Left kidney (tissue), 1 donor: ENCODE measurements at regions not wholly inside any gene's neighbourhood (a gene's known extent, or its start where the extent isn't known, plus 50 kb on each side); places are given as distances from the start of the nearest gene placed in this dataset.

ENCODE experiments used
- DNase-seq: peaks from one replicate; pipeline ENCODE4 v3.0.0-alpha.2; 2013

- DNase-seq: no peak
Measured at GRCh38 chr17:72258711-72259110, 137.9 kb downstream of the SOX9 start.

GRCh38 chr17:72259922-72260321 is 139.1 kb downstream of the SOX9 start:
- no peak for DNase-seq

- DNase-seq: no peak
Measured at GRCh38 chr17:72262766-72263165, 141.9 kb downstream of the SOX9 start.

GRCh38 chr17:72264682-72265405 is 144.0 kb downstream of the SOX9 start:
- DNase-seq: no peak

- peak; percentile 17 for DNase-seq
Measured at GRCh38 chr17:72266112-72266775, 145.4 kb downstream of the SOX9 start.

GRCh38 chr17:72267601-72268000 is 146.8 kb downstream of the SOX9 start:
- DNase-seq: no peak

- no peak for DNase-seq
Measured at GRCh38 chr17:72268431-72268830, 147.6 kb downstream of the SOX9 start.

- DNase-seq: no peak
Measured at GRCh38 chr17:72270273-72270924, 149.6 kb downstream of the SOX9 start.

- DNase-seq: no peak
Measured at GRCh38 chr17:72271603-72272002, 150.8 kb downstream of the SOX9 start.

- DNase-seq: no peak
Measured at GRCh38 chr17:72273289-72274056, 152.7 kb downstream of the SOX9 start.

- DNase-seq: no peak
Measured at GRCh38 chr17:72274614-72275013, 153.8 kb downstream of the SOX9 start.

GRCh38 chr17:72280881-72281280 is 160.1 kb downstream of the SOX9 start:
- DNase-seq: no peak

GRCh38 chr17:72282439-72283029 is 161.7 kb downstream of the SOX9 start:
- no peak for DNase-seq

GRCh38 chr17:72284806-72285205 is 164.0 kb downstream of the SOX9 start:
- DNase-seq: no peak

GRCh38 chr17:72287586-72287985 is 166.8 kb downstream of the SOX9 start:
- no peak for DNase-seq

- DNase-seq: no peak
Measured at GRCh38 chr17:72294487-72294893, 173.7 kb downstream of the SOX9 start.

- DNase-seq: no peak
Measured at GRCh38 chr17:72295916-72296315, 175.1 kb downstream of the SOX9 start.

GRCh38 chr17:72296456-72296855 is 175.6 kb downstream of the SOX9 start:
- no peak for DNase-seq

GRCh38 chr17:72297326-72298115 is 176.7 kb downstream of the SOX9 start:
- no peak for DNase-seq

GRCh38 chr17:72299100-72299499 is 178.3 kb downstream of the SOX9 start:
- no peak for DNase-seq

GRCh38 chr17:72299592-72299991 is 178.8 kb downstream of the SOX9 start:
- DNase-seq: no peak
